ENCODE measurements at regions not wholly inside any gene's neighbourhood (a gene's known extent, or its start where the extent isn't known, plus 50 kb on each side); places are given as distances from the start of the nearest gene placed in this dataset.
A peak's percentile ranks its signal among the peaks of the same experiment; 100 is the strongest.

- Histone ChIP-seq H3K27ac (no peak overlapping the region), H3K4me3 (no peak overlapping the region), H3K9me3 (no peaks in the 10 kb centered on the region), H3K36me3 (replicated peaks in 1 of 2; ENCODE audit: insufficient read depth in 1 of 2, low read depth in 2 of 2) (no peaks in the 10 kb centered on the region), H3K27me3 (no peaks in the 10 kb centered on the region), H3K4me1 (peaks cover 6% of the 10 kb centered on the region)
- no peak for DNase-seq
- intact Hi-C loops (cut with DNase I) = no loop called here
- 46 to 58% methylated on average over 4 of the region's 4 CpGs for WGBS, 2 donors
- peak; percentile 30 for ATAC-seq
- TF ChIP-seq CTCF (IDR thresholded peaks at IDR 0.05) (no peak), POLR2A (IDR thresholded peaks at IDR 0.05) (no peak)
Measured at GRCh38 chr12:59972905-59973304, 377.1 kb downstream of the SLC16A7 start.

GRCh38 chr12:59973515-59973914 lies 377.7 kb downstream of the SLC16A7 start:
- H3K9me3 ChIP-seq = no peaks in the 10 kb centered on the region
- peaks cover 6% of the 10 kb centered on the region for H3K4me1 ChIP-seq
- TF ChIP-seq POLR2A (IDR thresholded peaks at IDR 0.05) (no peak), CTCF (IDR thresholded peaks at IDR 0.05) (no peak)
- H3K27ac ChIP-seq = no peak overlapping the region
- no peak for ATAC-seq
- intact Hi-C loops (cut with DNase I) = no loop called here
- no peaks in the 10 kb centered on the region for H3K36me3 ChIP-seq (replicated peaks in 1 of 2; ENCODE audit: insufficient read depth in 1 of 2, low read depth in 2 of 2)
- DNase-seq = no peak
- 38 to 43% methylated on average over 2 of the region's 2 CpGs for WGBS, 2 donors
- H3K27me3 ChIP-seq = no peaks in the 10 kb centered on the region
- H3K4me3 ChIP-seq = no peak overlapping the region

- H3K36me3 ChIP-seq (replicated peaks in 1 of 2; ENCODE audit: insufficient read depth in 1 of 2, low read depth in 2 of 2) = no peaks in the 10 kb centered on the region
- intact Hi-C loops (cut with DNase I) = no loop called here
- ATAC-seq (no peak), DNase-seq (no peak)
- H3K27me3 ChIP-seq = no peaks in the 10 kb centered on the region
- TF ChIP-seq CTCF (IDR thresholded peaks at IDR 0.05) (no peak), POLR2A (IDR thresholded peaks at IDR 0.05) (no peak)
- H3K27ac ChIP-seq = no peak overlapping the region
- H3K9me3 ChIP-seq = no peaks in the 10 kb centered on the region
- no peaks in the 10 kb centered on the region for H3K4me1 ChIP-seq
- 50 to 56% methylated on average over 4 of the region's 4 CpGs for WGBS, 2 donors
- no peak overlapping the region for H3K4me3 ChIP-seq
Measured at GRCh38 chr12:59977779-59978178, 381.9 kb downstream of the SLC16A7 start.

- intact Hi-C loops (cut with DNase I) = no loop called here
- TF ChIP-seq CTCF (IDR thresholded peaks at IDR 0.05) (no peak), POLR2A (IDR thresholded peaks at IDR 0.05) (no peak)
- Histone ChIP-seq H3K36me3 (replicated peaks in 1 of 2; ENCODE audit: insufficient read depth in 1 of 2, low read depth in 2 of 2) (no peaks in the 10 kb centered on the region), H3K4me3 (no peak overlapping the region), H3K4me1 (no peaks in the 10 kb centered on the region), H3K27ac (no peak overlapping the region), H3K27me3 (no peaks in the 10 kb centered on the region), H3K9me3 (no peaks in the 10 kb centered on the region)
- DNase-seq (no peak), ATAC-seq (no peak)
- 53 to 79% methylated on average over 1 of the region's 1 CpG for WGBS, 2 donors
Measured at GRCh38 chr12:59980476-59980875, 384.6 kb downstream of the SLC16A7 start.

GRCh38 chr12:59999291-59999690 lies 403.5 kb downstream of the SLC16A7 start:
- Histone ChIP-seq H3K4me1 (no peaks in the 10 kb centered on the region), H3K27ac (no peak overlapping the region), H3K9me3 (peaks cover 0 to 8% (median 0%) of the 10 kb centered on the region in 3 donors), H3K4me3 (no peak overlapping the region), H3K36me3 (replicated peaks in 1 of 2; ENCODE audit: insufficient read depth in 1 of 2, low read depth in 2 of 2) (no peaks in the 10 kb centered on the region), H3K27me3 (no peaks in the 10 kb centered on the region)
- intact Hi-C loops (cut with DNase I) = no loop called here
- DNase-seq = no peak
- TF ChIP-seq POLR2A (IDR thresholded peaks at IDR 0.05) (no peak), CTCF (IDR thresholded peaks at IDR 0.05) (no peak)
- ATAC-seq = no peak
- WGBS, 2 donors = 83 to 93% methylated on average over 4 of the region's 4 CpGs
